ENCODE measurements at regions not wholly inside any gene's neighbourhood (a gene's known extent, or its start where the extent isn't known, plus 50 kb on each side); places are given as distances from the start of the nearest gene placed in this dataset.
"Not testable (repeated sequence)": the region's sequence is repeated elsewhere in the genome, so short reads cannot be mapped to it uniquely, and the experiment has no call there.

GRCh38 chr13:81304121-81304659 lies 963.3 kb upstream of the SPRY2 start:
- FAIRE-seq, result no peak
- no peak for DNase-seq (ENCODE audit: low spot score in 2 of 2)

GRCh38 chr13:81302677-81303076 lies 961.8 kb upstream of the SPRY2 start:
- FAIRE-seq (no peak), DNase-seq (ENCODE audit: low spot score in 2 of 2) (no peak)

GRCh38 chr13:81302125-81302524 lies 961.2 kb upstream of the SPRY2 start:
- FAIRE-seq (no peak), DNase-seq (ENCODE audit: low spot score in 2 of 2) (no peak)

- no peak for DNase-seq (ENCODE audit: low spot score in 2 of 2)
- no peak for FAIRE-seq
These were observed 954.3 kb upstream of the SPRY2 start for GRCh38 chr13:81295177-81295576.

GRCh38 chr13:81293594-81294164 lies 952.8 kb upstream of the SPRY2 start:
- no peak for DNase-seq (ENCODE audit: low spot score in 2 of 2)
- no peak for FAIRE-seq

GRCh38 chr13:81283561-81283960 lies 942.6 kb upstream of the SPRY2 start:
- FAIRE-seq, result no peak
- no peak for DNase-seq (ENCODE audit: low spot score in 2 of 2)

GRCh38 chr13:81283062-81283461 lies 942.1 kb upstream of the SPRY2 start:
- FAIRE-seq, result no peak
- no peak for DNase-seq (ENCODE audit: low spot score in 2 of 2)

- FAIRE-seq (no peak), DNase-seq (ENCODE audit: low spot score in 2 of 2) (no peak)
These were observed 934.8 kb upstream of the SPRY2 start for GRCh38 chr13:81275666-81276258.

GRCh38 chr13:81247711-81248110 lies 906.8 kb upstream of the SPRY2 start:
- DNase-seq (ENCODE audit: low spot score in 2 of 2) (no peak), FAIRE-seq (no peak)

- no peak for DNase-seq (ENCODE audit: low spot score in 2 of 2)
- FAIRE-seq, result no peak
These were observed 905.6 kb upstream of the SPRY2 start for GRCh38 chr13:81246556-81246955.

GRCh38 chr13:81244011-81244410 lies 903.1 kb upstream of the SPRY2 start:
- DNase-seq (ENCODE audit: low spot score in 2 of 2), result no peak
- no peak for FAIRE-seq

GRCh38 chr13:81230386-81230785 lies 889.5 kb upstream of the SPRY2 start:
- no peak for DNase-seq (ENCODE audit: low spot score in 2 of 2)
- FAIRE-seq, result no peak

- FAIRE-seq; DNase-seq (ENCODE audit: low spot score in 2 of 2): not testable (repeated sequence)
These were observed 885.9 kb upstream of the SPRY2 start for GRCh38 chr13:81226830-81227229.

GRCh38 chr13:81224209-81224833 lies 883.4 kb upstream of the SPRY2 start:
- DNase-seq (ENCODE audit: low spot score in 2 of 2), result no peak

GRCh38 chr13:81223778-81224177 lies 882.9 kb upstream of the SPRY2 start:
- FAIRE-seq, result no peak
- DNase-seq (ENCODE audit: low spot score in 2 of 2), result no peak

More at GRCh38 chr13:81224209-81224833, 883.4 kb upstream of the SPRY2 start:
- no peak for FAIRE-seq

GRCh38 chr13:81211713-81212112 lies 870.8 kb upstream of the SPRY2 start:
- DNase-seq (ENCODE audit: low spot score in 2 of 2) (no peak), FAIRE-seq (no peak)

- DNase-seq (ENCODE audit: low spot score in 2 of 2) (no peak), FAIRE-seq (no peak)
These were observed 866.7 kb upstream of the SPRY2 start for GRCh38 chr13:81207636-81208035.

GRCh38 chr13:81207231-81207630 lies 866.3 kb upstream of the SPRY2 start:
- FAIRE-seq (no peak), DNase-seq (ENCODE audit: low spot score in 2 of 2) (no peak)

- DNase-seq (ENCODE audit: low spot score in 2 of 2), result no peak
- no peak for FAIRE-seq
These were observed 862.9 kb upstream of the SPRY2 start for GRCh38 chr13:81203783-81204182.

- DNase-seq (ENCODE audit: low spot score in 2 of 2) (no peak), FAIRE-seq (no peak)
These were observed 859.0 kb upstream of the SPRY2 start for GRCh38 chr13:81199956-81200355.

- no peak for FAIRE-seq
- DNase-seq (ENCODE audit: low spot score in 2 of 2), result no peak
These were observed 857.0 kb upstream of the SPRY2 start for GRCh38 chr13:81197966-81198365.

GRCh38 chr13:81197483-81197882 lies 856.6 kb upstream of the SPRY2 start:
- DNase-seq (ENCODE audit: low spot score in 2 of 2) (no peak), FAIRE-seq (no peak)

All from frontal cortex (tissue), 3 donors.